Bronchial epithelial cell (primary cell): ENCODE measurements at regions not wholly inside any gene's neighbourhood (a gene's known extent, or its start where the extent isn't known, plus 50 kb on each side); places are given as distances from the start of the nearest gene placed in this dataset.
"Not testable (repeated sequence)": the region's sequence is repeated elsewhere in the genome, so short reads cannot be mapped to it uniquely, and the experiment has no call there.

Experiments used
- DNase-seq: peaks from one replicate; pipeline ENCODE4 v3.0.0-alpha.2; 2010; ENCODE audit warnings: low read depth
- FAIRE-seq: peaks from 2 replicates; lab custom pipeline; 2011; peaks lifted over from hg19 to GRCh38; lab: Jason Lieb, UNC
- H3K27me3 ChIP-seq: 2 replicates; pipeline ENCODE4 v1.5.1; 2011; ENCODE audit warnings: low read length; ENCODE audit not compliant: control insufficient read depth, insufficient read depth
- H3K36me3 ChIP-seq: 2 replicates; pipeline ENCODE4 v1.5.1; 2011; ENCODE audit warnings: low read length; ENCODE audit not compliant: control insufficient read depth, insufficient read depth
- H3K4me3 ChIP-seq: 2 replicates; pipeline ENCODE4 v1.5.1; 2011; ENCODE audit warnings: mild to moderate bottlenecking, low read depth, low read length, control low read depth
- TF ChIP-seq, protein P1 (sequence below): IDR thresholded peaks from 2 replicates; pipeline ENCODE4 v1.5.1; 2011; ENCODE audit warnings: mild to moderate bottlenecking, moderate library complexity, low read length, control low read depth, inconsistent platforms; ENCODE audit not compliant: insufficient read depth, severe bottlenecking

DNA sequence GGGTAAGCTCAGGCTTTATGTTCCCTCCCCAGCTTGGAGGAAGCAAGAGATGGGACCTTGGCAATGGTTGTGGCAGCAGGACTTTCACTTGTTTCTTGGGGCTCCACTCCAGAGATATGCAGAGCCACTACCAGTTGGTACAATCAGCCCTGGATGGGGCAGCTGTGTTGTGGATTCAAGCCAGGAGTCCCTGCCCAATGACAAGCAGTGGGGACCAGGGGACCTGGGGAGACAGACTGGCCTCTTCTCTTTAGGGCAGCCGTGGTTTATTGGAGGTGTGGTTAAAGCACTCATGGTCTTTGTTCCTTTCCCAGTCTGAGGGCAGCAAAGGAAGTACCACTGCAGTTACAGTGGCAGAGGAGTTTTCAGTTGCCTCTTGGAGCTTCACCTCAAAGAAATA, 856.1 kb downstream of the TTLL7 start:
- DNase-seq, FAIRE-seq, H3K36me3 ChIP-seq, H3K27me3 ChIP-seq, H3K4me3 ChIP-seq: not testable (repeated sequence)

DNA sequence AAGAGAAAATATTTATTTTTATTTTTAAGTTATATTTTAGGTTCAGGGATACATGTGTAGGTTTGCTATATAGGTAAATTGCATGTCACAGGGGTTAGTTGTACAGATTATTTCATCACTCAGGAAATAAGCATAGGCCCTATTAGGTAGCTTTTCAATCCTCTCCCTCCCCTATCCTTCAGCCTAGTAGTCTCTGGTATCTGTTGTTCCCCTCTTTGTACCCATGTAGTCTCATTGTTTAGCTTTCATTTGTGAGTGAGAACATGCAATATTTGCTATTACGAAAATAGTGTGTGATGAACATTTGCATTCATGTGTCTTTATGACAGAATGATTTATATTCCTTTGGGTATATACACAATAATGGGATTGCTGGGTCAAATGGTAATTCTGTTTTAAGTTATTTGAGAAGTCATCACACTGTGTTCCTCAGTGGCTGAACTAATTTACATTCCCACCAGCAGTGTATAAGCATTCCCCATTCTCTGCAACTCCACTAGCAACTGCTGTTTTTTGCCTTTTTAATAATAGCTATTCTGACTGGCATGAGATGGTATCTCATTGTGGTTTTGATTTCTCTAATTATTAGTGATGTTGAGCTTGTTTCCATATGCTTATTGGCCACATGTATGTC, 863.3 kb downstream of the TTLL7 start:
- FAIRE-seq, H3K4me3 ChIP-seq, H3K36me3 ChIP-seq, DNase-seq, H3K27me3 ChIP-seq: not testable (repeated sequence)

DNA sequence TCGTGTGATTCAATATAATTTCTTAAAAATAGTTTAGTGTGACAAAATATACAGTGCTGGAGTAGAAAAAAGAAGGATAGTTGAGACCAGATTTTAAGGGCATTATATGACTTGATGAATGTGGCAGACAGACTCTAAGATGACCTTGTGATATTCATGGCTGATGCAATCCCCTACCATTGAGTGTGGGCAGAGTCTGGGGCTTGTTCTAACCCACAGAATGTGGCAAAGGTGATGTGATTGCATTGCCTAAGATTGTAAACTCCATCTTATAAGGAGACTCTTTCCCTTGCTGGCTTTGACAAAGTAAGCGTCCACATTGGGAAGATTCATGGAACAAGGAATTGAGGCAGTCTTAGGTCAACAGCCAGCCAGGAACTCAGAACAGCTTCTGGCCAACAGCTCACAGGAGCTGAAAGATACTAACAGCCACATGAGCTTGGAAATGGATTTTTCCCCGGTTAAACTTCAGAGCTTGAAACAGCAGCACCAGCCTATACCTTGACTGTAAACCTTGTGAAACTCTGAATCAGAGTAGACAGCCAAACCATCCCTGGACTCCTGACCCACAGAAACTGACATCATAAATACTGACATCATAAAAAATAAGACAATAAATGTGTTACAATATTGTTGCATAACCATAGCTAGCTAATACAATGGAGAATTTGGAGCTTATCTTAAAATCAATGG, 864.5 kb downstream of the TTLL7 start:
- H3K27me3 ChIP-seq, H3K4me3 ChIP-seq, DNase-seq, H3K36me3 ChIP-seq: not testable (repeated sequence)
- peak; percentile 97 for FAIRE-seq

DNA sequence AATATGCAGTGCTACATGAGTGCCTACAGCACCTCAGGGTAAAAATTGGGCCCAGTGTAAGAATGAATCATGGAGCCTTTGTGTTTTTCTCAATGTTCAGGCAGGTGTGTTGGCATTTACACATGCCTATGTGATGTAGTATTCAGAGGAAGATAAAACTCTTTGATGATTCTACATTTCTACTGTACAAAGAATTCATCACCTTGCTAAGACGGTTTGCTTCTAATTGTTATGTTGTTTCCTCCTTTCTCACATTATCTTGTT, 867.3 kb downstream of the TTLL7 start:
- no peaks in the 10 kb centered on the region for H3K36me3 ChIP-seq
- peak; percentile 89 for DNase-seq
- TF ChIP-seq, protein P1, sequence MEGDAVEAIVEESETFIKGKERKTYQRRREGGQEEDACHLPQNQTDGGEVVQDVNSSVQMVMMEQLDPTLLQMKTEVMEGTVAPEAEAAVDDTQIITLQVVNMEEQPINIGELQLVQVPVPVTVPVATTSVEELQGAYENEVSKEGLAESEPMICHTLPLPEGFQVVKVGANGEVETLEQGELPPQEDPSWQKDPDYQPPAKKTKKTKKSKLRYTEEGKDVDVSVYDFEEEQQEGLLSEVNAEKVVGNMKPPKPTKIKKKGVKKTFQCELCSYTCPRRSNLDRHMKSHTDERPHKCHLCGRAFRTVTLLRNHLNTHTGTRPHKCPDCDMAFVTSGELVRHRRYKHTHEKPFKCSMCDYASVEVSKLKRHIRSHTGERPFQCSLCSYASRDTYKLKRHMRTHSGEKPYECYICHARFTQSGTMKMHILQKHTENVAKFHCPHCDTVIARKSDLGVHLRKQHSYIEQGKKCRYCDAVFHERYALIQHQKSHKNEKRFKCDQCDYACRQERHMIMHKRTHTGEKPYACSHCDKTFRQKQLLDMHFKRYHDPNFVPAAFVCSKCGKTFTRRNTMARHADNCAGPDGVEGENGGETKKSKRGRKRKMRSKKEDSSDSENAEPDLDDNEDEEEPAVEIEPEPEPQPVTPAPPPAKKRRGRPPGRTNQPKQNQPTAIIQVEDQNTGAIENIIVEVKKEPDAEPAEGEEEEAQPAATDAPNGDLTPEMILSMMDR = no peak
- FAIRE-seq = no peak
- no peak overlapping the region for H3K4me3 ChIP-seq
- no peaks in the 10 kb centered on the region for H3K27me3 ChIP-seq

DNA sequence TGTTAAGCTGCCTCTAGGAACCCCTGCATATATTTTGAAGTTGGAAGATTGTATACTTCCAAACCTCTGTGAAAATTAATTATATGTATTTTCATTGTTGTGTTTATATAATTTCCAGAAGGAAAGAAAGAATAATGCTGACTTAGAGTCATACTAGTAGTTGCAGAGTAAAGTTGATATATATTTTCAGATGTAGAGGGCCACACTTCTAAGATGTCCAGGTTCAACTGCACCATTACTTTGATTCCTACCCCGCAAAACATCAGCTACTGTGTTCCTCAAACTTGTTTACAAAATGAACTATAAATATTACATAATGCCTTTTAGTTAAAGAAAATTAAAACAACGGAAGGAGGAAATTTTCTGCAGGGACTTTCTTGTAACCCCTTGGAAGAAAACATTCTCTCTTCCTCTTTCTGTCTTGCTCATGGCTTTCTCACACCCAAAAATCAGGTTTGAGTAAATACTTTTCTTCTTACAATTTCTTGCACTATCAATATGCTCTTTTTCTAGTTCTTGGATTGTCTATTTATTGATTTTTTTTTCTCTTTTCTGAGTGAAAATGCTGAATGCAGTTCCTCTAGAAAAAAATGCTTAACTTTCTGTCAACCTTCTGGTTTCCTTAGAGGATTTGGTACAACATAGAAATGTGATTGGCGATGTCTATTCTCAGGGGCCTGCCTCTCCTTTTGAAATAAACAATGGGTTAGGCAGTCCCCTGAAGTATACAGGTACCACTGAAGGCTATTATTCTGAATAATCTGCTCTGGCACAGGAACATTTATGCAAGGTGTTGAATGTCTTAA, 867.8 kb downstream of the TTLL7 start:
- DNase-seq (no peak), FAIRE-seq (no peak)
- no peaks in the 10 kb centered on the region for H3K36me3 ChIP-seq
- H3K27me3 ChIP-seq = no peaks in the 10 kb centered on the region
- no peak overlapping the region for H3K4me3 ChIP-seq
- TF ChIP-seq, protein P1 = no peak

DNA sequence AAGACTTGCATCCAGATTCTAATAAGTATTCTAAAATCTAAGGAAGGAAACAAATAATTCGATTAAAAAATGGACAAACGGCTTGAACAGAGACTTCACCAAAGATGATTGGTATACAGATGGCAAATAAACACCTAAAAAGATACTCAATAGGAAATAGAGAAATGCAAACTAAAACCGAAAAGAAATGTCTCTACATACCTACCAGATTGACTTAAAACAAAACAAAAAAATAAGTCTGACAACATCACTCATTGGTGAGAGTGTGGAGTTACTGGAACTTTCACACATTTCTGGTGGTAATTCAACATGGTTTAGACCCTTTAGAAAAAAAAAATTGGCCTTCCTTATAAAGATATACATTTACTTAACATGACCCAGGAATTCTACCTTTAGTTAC, 869.8 kb downstream of the TTLL7 start:
- H3K27me3 ChIP-seq = no peaks in the 10 kb centered on the region
- DNase-seq (no peak), FAIRE-seq (no peak)
- TF ChIP-seq, protein P1 = no peak
- H3K36me3 ChIP-seq = no peaks in the 10 kb centered on the region
- no peak overlapping the region for H3K4me3 ChIP-seq

DNA sequence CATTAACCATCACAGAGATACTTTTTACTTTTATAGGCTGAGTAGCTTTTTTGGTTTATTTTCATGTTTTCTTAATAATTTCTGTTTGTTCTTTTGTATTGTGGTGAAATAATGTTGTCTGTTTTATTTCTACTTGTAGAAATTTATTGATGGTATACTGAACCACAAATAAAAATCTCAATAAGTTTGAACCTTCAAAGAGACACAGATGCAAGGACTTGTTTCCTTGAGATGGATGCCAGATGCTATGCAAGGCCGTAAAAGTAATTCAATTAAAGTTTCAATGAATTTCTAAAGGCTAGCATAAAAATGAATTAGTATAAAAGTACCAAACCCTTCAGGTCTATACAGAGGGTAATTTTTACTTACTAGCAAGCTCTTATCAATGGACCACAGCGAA, 873.5 kb downstream of the TTLL7 start:
- TF ChIP-seq, protein P1 = no peak
- FAIRE-seq (no peak), DNase-seq (no peak)

More for the DNA sequence above, 873.5 kb downstream of the TTLL7 start:
- H3K27me3 ChIP-seq = no peaks in the 10 kb centered on the region
- H3K4me3 ChIP-seq = no peak overlapping the region
- H3K36me3 ChIP-seq = no peaks in the 10 kb centered on the region
